HG03039 (cell line): ENCODE measurements at regions not wholly inside any gene's neighbourhood (a gene's known extent, or its start where the extent isn't known, plus 50 kb on each side); places are given as distances from the start of the nearest gene placed in this dataset.

Source experiments
- ATAC-seq: cut with Tn5 transposase; IDR thresholded peaks from one replicate; pipeline ENCODE4 v1.9.1; 2021; ENCODE audit warnings: mild to moderate bottlenecking, moderate library complexity; ENCODE audit not compliant: unreplicated experiment

- no peak for ATAC-seq
Measured at GRCh38 chr3:27861046-27862036, 139.2 kb upstream of the EOMES start.

GRCh38 chr3:27865731-27866130 is 143.6 kb upstream of the EOMES start:
- ATAC-seq, result no peak

- ATAC-seq, result no peak
Measured at GRCh38 chr3:27869152-27869551, 147.0 kb upstream of the EOMES start.

- no peak for ATAC-seq
Measured at GRCh38 chr3:27877061-27878013, 155.2 kb upstream of the EOMES start.

- ATAC-seq, result no peak
Measured at GRCh38 chr3:27878014-27878383, 155.9 kb upstream of the EOMES start.

- no peak for ATAC-seq
Measured at GRCh38 chr3:27880969-27881892, 159.1 kb upstream of the EOMES start.

- no peak for ATAC-seq
Measured at GRCh38 chr3:27883266-27883665, 161.1 kb upstream of the EOMES start.

GRCh38 chr3:27885641-27886040 is 163.5 kb upstream of the EOMES start:
- no peak for ATAC-seq

GRCh38 chr3:27888562-27888961 is 166.4 kb upstream of the EOMES start:
- ATAC-seq, result no peak

GRCh38 chr3:27889745-27890144 is 167.6 kb upstream of the EOMES start:
- ATAC-seq, result no peak

GRCh38 chr3:27900316-27900715 is 178.2 kb upstream of the EOMES start:
- no peak for ATAC-seq

- no peak for ATAC-seq
Measured at GRCh38 chr3:27903446-27903845, 181.3 kb upstream of the EOMES start.

- no peak for ATAC-seq
Measured at GRCh38 chr3:27905625-27906024, 183.5 kb upstream of the EOMES start.

GRCh38 chr3:27907148-27907547 is 185.0 kb upstream of the EOMES start:
- no peak for ATAC-seq

- no peak for ATAC-seq
Measured at GRCh38 chr3:27907929-27908328, 185.8 kb upstream of the EOMES start.

GRCh38 chr3:27910456-27910855 is 188.3 kb upstream of the EOMES start:
- ATAC-seq, result no peak

- ATAC-seq, result no peak
Measured at GRCh38 chr3:27914199-27914598, 192.1 kb upstream of the EOMES start.

- no peak for ATAC-seq
Measured at GRCh38 chr3:27923349-27924068, 201.4 kb upstream of the EOMES start.

- ATAC-seq, result no peak
Measured at GRCh38 chr3:27927882-27928281, 205.8 kb upstream of the EOMES start.

GRCh38 chr3:27930052-27930602 is 208.0 kb upstream of the EOMES start:
- ATAC-seq, result no peak
